CD4-positive, alpha-beta T cell treated with Interleukin-6 for 4 hours (primary cell): ENCODE measurements at regions not wholly inside any gene's neighbourhood (a gene's known extent, or its start where the extent isn't known, plus 50 kb on each side); places are given as distances from the start of the nearest gene placed in this dataset.
"Not testable (repeated sequence)": the region's sequence is repeated elsewhere in the genome, so short reads cannot be mapped to it uniquely, and the experiment has no call there.

ENCODE experiments used
- DNase-seq: peaks from one replicate; pipeline ENCODE4 v3.0.0-alpha.2; 2020; ENCODE audit warnings: mixed read lengths

DNA sequence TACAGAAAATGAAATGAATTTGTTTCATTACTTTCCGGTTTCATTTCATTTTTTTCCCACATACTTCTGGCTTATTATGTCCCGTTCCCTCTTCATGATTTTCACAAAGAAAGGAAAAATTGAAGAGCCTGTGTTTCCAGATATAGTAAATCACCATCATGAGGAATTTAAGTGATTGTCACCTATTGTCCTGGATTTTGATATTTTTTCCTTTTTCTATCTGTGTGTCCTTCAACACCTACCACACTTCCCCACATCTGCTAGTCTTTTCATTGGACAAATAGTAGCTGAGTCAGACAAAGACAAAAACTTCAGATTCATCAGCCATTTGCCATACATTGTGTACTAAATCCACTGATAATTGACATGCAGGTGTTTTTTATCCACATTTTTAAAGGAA is 258.2 kb upstream of the HSF2 start:
- DNase-seq = no peak

GRCh38 chr6:122143813-122144601 is 255.4 kb upstream of the HSF2 start:
- DNase-seq = no peak

DNA sequence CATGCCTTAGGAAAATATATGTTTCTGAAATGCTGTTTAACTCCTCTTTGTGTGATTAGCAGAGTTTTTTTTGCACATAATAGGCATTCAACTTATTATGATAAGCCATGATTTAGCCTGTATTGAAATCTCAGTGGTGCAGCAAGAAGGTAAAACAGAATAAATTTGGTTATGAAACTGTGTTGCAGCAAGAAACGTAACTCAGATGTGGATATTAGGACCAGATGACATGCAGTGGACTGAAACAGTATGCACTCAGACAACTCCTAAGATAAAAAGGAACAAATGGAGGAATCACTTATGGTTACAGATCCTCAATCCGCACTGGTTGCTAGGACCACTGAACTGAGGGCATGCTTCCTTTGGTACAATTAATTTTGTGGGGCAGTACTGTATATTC is 254.2 kb upstream of the HSF2 start:
- DNase-seq = no peak

DNA sequence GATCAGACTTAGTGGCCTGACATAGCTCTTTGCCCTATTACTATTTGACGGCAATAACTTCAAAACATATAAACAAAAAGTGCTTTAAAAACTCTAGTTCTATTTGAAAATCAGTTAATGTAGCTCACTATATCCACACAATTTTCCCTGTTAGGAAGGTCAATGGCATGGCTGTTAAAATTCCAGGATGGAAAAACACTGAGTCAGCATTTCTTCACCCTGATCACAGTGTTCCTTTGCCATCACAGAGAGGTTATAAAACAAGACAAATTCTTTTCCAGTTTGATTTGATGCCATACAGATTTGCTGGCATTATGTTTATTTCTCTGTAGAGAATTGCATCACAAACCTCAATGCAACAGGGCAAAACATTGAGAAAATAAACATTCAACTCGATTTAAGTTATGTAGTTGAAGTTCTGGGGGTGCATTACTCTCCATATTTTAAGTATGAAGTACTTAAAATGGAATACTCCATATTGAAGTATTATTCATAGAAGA is 253.7 kb upstream of the HSF2 start:
- no peak for DNase-seq

- no peak for DNase-seq
Observed at GRCh38 chr6:122147291-122147690, 252.2 kb upstream of the HSF2 start.

- no peak for DNase-seq
Observed at GRCh38 chr6:122151066-122151465, 248.4 kb upstream of the HSF2 start.

- no peak for DNase-seq
Observed at GRCh38 chr6:122151763-122152162, 247.7 kb upstream of the HSF2 start.

GRCh38 chr6:122153557-122153956 is 245.9 kb upstream of the HSF2 start:
- DNase-seq = no peak

DNA sequence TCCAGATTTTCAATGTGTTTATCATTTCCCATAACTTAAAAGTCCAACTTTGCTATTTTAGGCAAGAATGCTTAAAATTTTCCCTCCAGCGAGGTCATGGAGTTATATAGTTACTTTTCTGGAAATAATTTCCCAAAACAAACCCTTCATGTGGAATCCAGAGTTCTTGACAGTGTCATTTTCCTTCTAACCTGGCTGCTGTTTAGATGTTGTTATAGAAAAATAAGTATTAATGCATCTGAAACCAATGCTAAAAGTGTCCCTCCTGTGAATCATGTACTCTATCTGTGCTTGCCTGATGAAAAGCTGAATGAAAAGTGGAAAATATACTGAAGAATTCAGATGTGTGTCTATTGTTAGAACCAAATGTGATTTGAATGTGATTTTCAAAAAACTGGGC is 245.3 kb upstream of the HSF2 start:
- no peak for DNase-seq

DNA sequence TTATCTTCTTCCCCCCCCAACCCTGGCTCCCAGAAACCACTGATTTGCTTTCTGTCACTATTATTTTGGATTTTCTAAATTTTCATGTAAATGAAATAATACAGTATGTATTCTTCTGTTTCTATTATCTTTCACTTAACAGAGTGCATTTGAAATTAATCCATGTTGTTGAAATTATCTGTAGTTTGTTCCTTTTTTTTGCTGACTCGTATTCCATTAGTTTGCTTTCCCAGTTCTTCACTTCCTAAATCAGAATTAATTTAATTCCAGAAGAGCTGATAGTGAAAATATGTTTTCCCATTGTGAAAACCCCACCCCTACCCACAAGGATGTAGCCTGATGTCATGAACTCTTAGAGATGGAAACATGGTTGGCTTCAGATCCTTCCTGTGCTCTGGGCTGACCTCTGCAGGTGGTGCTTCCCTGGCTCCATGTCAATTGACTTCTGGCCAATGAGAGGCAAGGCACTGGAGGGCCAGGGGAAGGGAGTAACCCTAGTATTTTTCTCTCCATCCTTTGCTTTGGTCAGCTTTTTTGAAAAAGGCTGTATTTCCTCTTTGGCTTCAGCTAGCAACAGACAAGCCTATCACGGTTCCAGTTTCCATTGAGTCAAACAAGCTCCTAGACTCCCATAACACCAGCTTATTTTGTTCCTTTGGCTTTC is 244.4 kb upstream of the HSF2 start:
- no peak for DNase-seq

DNA sequence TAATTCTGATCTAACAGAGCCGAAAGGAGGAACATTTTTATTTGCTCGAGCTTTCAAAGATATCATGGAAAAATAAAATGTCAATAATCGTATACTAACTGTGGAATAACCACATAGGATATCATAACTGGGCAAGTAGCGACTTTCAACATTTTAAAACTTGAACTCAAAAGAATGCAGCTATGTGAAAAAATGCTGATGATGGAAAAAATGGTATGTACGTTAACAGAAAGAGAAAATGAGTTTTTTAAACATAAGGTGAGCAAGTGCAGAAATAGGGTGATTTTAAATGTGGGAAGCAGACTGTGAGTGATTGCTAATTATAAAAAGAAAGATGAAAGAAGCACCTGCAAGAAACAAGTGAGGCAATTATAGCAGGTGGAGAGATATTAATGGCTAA is 238.3 kb upstream of the HSF2 start:
- DNase-seq = no peak

DNA sequence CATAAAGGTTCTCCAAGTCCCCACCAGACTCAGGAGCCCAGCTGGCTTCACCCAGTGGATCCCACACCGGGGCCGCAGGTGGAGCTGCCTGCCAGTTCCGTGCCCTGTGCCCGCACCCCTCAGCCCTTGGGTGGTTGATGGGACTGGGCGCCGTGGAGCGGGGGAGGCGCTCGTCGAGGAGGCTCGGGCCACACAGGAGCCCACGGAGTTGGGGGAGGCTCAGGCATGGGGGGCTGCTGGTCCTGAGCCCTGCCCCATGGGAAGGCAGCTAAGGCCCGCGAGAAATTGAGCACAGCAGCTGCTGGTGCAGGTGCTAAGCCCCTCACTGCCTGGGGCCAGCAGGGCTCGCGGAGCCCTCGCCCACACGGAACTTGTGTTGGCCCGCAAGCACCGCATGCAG is 234.4 kb upstream of the HSF2 start:
- DNase-seq = no peak

DNA sequence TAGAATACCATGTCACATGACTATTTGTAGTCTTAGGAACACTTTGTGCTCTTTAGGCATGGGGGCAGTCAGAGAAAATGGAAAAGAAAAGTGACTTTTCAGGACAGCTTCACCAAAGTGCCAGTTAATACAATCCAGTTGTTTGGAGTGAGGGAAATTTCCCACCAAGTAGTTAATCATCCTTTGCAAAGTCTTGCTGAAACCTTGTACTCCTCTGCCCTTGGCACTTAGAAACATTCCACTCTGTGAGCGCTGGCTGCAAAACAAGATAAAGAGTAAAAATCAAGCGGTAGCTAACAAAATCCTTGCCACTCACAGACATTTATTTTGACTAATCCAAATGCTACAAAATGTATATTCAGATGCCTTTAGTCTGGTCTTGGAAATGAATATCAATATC is 229.2 kb upstream of the HSF2 start:
- DNase-seq = no peak

- DNase-seq = no peak
Observed at GRCh38 chr6:122178988-122179387, 220.5 kb upstream of the HSF2 start.

DNA sequence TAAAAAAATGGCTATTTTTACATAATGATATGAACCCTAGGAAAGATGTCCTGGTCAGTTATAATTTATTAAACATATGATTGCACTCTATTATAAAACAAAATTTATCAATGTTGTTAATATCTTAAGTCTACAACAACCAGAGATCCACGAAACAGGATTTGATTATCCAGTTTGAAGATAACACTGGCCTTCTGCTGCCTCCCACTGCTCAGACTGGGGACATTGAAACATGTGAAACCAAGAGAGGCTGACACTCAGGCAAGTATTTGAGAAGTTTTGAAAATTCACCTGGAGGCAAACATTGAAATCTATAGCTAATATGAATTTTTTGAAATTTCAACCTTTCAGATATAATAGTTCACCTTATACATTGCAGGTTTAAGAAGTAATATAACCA is 219.3 kb upstream of the HSF2 start:
- no peak for DNase-seq

- no peak for DNase-seq
Observed at GRCh38 chr6:122182061-122182460, 217.4 kb upstream of the HSF2 start.

- no peak for DNase-seq
Observed at GRCh38 chr6:122184401-122184827, 215.0 kb upstream of the HSF2 start.

GRCh38 chr6:122185458-122185857 is 214.0 kb upstream of the HSF2 start:
- DNase-seq = not testable (repeated sequence)

DNA sequence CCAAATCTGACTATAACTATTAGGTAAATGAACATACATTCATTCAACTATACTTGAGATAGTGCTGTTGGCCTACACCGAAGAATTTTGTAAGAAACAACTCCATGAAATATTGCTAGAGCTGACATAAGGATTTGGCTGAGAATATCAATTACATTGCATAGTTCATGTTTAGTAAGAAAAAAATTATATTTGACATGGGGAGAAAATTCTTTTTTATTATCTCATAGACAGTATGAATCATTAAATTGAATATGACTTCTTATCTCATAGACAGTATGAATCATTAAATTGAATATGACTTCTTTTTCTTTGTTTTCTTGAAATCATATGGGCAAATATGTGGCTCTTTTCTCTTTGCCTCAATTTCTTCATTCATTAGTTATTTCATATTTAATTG is 212.3 kb upstream of the HSF2 start:
- DNase-seq = no peak

DNA sequence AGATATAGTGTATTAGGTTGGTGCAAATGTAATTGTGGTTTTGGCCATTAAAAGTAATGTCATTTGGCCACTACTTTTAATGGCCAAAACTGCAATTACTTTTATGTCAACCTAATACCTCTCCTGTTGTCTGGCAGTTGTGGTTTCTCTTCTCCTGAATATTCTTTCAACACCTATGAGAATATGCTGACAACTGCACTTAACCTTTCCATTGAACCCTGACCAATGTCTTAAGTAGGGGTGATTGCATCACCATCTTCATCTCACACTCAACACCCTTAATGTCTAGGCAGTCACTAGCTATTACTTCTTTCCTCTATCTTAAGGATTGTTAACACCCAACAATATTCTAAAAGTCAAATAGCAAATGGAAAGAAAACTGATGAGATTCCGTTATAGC is 200.5 kb upstream of the HSF2 start:
- no peak for DNase-seq

- DNase-seq = no peak
Observed at GRCh38 chr6:122200440-122200839, 199.0 kb upstream of the HSF2 start.

GRCh38 chr6:122202576-122203137 is 196.8 kb upstream of the HSF2 start:
- no peak for DNase-seq

GRCh38 chr6:122207061-122207460 is 192.4 kb upstream of the HSF2 start:
- no peak for DNase-seq

GRCh38 chr6:122207794-122208193 is 191.7 kb upstream of the HSF2 start:
- DNase-seq = no peak
